ENCODE measurements at regions not wholly inside any gene's neighbourhood (a gene's known extent, or its start where the extent isn't known, plus 50 kb on each side); places are given as distances from the start of the nearest gene placed in this dataset.

GRCh38 chr3:137464341-137464740, 299.8 kb upstream of the SOX14 start:
- Histone ChIP-seq H3F3A (replicated peaks; ENCODE audit: insufficient read depth) (no peaks in the 10 kb centered on the region), H3K27me3 (ENCODE audit: insufficient read depth) (no peaks in the 10 kb centered on the region), H3K4me3 (ENCODE audit: low read depth in 2 of 2, low read length in 1 of 2) (no peak overlapping the region), H3K27ac (ENCODE audit: low read depth in 2 of 2, low read length in 1 of 2) (no peak overlapping the region), H3K4me1 (ENCODE audit: control insufficient read depth in 1 of 2, insufficient read depth in 2 of 2, low read depth in 1 of 2, low read length in 1 of 2) (no peaks in the 10 kb centered on the region), H3K4me2 (no peak overlapping the region), H4K20me1 (ENCODE audit: insufficient read depth) (no peaks in the 10 kb centered on the region), H3K79me2 (ENCODE audit: insufficient read depth) (no peaks in the 10 kb centered on the region), H2AFZ (ENCODE audit: low read depth) (no peak overlapping the region), H3K9ac (no peak overlapping the region), H3K9me2 (no peaks in the 10 kb centered on the region), H3K36me3 (replicated peaks in 1 of 2; ENCODE audit: control insufficient read depth in 1 of 2, insufficient read depth in 2 of 2, low read length in 1 of 2) (no peaks in the 10 kb centered on the region), H3K9me3 (no peaks in the 10 kb centered on the region)
- ChIA-PET POLR2A (no interaction called here), CTCF (no interaction called here)
- WGBS (ENCODE audit: low lambda C conversion rate), result 13% methylated on average over 4 of the region's 4 CpGs
- DNase-seq, result no peak
- no peak for TF ChIP-seq ELF1 (IDR thresholded peaks at IDR 0.05)

GRCh38 chr3:137468446-137468845, 295.7 kb upstream of the SOX14 start:
- H3K27me3 ChIP-seq (ENCODE audit: insufficient read depth), result no peaks in the 10 kb centered on the region
- H3K36me3 ChIP-seq (replicated peaks in 1 of 2; ENCODE audit: control insufficient read depth in 1 of 2, insufficient read depth in 2 of 2, low read length in 1 of 2), result no peaks in the 10 kb centered on the region
- no peak for DNase-seq
- no peaks in the 10 kb centered on the region for H3K79me2 ChIP-seq (ENCODE audit: insufficient read depth)
- no peaks in the 10 kb centered on the region for H3K9me2 ChIP-seq
- ChIA-PET POLR2A (no interaction called here), CTCF (no interaction called here)
- no peak overlapping the region for H3K4me3 ChIP-seq (ENCODE audit: low read depth in 2 of 2, low read length in 1 of 2)
- no peaks in the 10 kb centered on the region for H3K4me1 ChIP-seq (ENCODE audit: control insufficient read depth in 1 of 2, insufficient read depth in 2 of 2, low read depth in 1 of 2, low read length in 1 of 2)
- no peak overlapping the region for H3K9ac ChIP-seq
- TF ChIP-seq, protein P1, sequence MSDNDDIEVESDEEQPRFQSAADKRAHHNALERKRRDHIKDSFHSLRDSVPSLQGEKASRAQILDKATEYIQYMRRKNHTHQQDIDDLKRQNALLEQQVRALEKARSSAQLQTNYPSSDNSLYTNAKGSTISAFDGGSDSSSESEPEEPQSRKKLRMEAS (IDR thresholded peaks at IDR 0.05; ENCODE audit: low read depth), result no peak
- no peak for TF ChIP-seq RCOR1 (IDR thresholded peaks at IDR 0.05; ENCODE audit: low read length)
- no peak for TF ChIP-seq NRF1 (IDR thresholded peaks at IDR 0.05; ENCODE audit: low read depth, low read length)
- no peak for TF ChIP-seq SMC3 (IDR thresholded peaks at IDR 0.05; ENCODE audit: low read depth, low read length)
- TF ChIP-seq SIN3A (IDR thresholded peaks at IDR 0.05; ENCODE audit: borderline replicate concordance, low read depth, low read length), result no peak
- no peak for TF ChIP-seq RAD21 (IDR thresholded peaks at IDR 0.05; ENCODE audit: low read length)
- TF ChIP-seq, protein P2, sequence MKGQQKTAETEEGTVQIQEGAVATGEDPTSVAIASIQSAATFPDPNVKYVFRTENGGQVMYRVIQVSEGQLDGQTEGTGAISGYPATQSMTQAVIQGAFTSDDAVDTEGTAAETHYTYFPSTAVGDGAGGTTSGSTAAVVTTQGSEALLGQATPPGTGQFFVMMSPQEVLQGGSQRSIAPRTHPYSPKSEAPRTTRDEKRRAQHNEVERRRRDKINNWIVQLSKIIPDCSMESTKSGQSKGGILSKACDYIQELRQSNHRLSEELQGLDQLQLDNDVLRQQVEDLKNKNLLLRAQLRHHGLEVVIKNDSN (IDR thresholded peaks at IDR 0.05; ENCODE audit: borderline replicate concordance, low read depth), result no peak
- TF ChIP-seq EP300 (IDR thresholded peaks at IDR 0.05; ENCODE audit: borderline replicate concordance in 1 of 2, low read depth in 1 of 2, low read length in 1 of 2), result no peak
- no peaks in the 10 kb centered on the region for H3F3A ChIP-seq (replicated peaks; ENCODE audit: insufficient read depth)
- H3K9me3 ChIP-seq, result no peaks in the 10 kb centered on the region
- no peak overlapping the region for H3K27ac ChIP-seq (ENCODE audit: low read depth in 2 of 2, low read length in 1 of 2)
- no peak overlapping the region for H2AFZ ChIP-seq (ENCODE audit: low read depth)
- no peak overlapping the region for H3K4me2 ChIP-seq
- WGBS (ENCODE audit: low lambda C conversion rate), result 27% methylated on average over 7 of the region's 7 CpGs
- no peaks in the 10 kb centered on the region for H4K20me1 ChIP-seq (ENCODE audit: insufficient read depth)

DNA sequence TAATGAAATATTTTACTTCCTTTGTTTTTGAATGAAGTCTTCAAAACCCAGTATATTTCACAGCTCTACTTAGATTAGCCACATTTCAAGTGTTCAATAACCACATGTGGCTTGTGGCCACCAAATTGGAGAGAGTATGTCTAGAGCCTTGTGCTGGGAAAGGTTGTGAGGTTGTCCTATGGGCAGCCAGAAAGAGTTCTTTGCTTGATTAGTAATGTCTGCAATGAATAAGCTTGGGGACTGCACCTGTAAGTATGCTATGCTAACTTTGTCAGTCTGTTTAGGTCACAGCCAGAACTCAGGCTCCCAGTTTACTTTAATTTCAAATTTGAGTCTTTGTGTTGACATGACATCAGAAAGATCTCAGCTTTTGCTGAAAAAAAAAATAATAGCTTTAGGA, 294.9 kb upstream of the SOX14 start:
- Histone ChIP-seq H3K79me2 (ENCODE audit: insufficient read depth) (no peaks in the 10 kb centered on the region), H3K9me3 (no peaks in the 10 kb centered on the region), H3K27ac (ENCODE audit: low read depth in 2 of 2, low read length in 1 of 2) (no peak overlapping the region), H3K27me3 (ENCODE audit: insufficient read depth) (no peaks in the 10 kb centered on the region), H3K4me3 (ENCODE audit: low read depth in 2 of 2, low read length in 1 of 2) (no peak overlapping the region), H3K9me2 (no peaks in the 10 kb centered on the region), H3K9ac (no peak overlapping the region), H3K36me3 (replicated peaks in 1 of 2; ENCODE audit: control insufficient read depth in 1 of 2, insufficient read depth in 2 of 2, low read length in 1 of 2) (no peaks in the 10 kb centered on the region), H3K4me1 (ENCODE audit: control insufficient read depth in 1 of 2, insufficient read depth in 2 of 2, low read depth in 1 of 2, low read length in 1 of 2) (no peaks in the 10 kb centered on the region), H3K4me2 (no peak overlapping the region), H2AFZ (ENCODE audit: low read depth) (no peak overlapping the region), H4K20me1 (ENCODE audit: insufficient read depth) (no peaks in the 10 kb centered on the region), H3F3A (replicated peaks; ENCODE audit: insufficient read depth) (no peaks in the 10 kb centered on the region)
- ChIA-PET CTCF (interaction anchor here (1.0 kb wide), 1 partner anchor 31 kb away, joined by 3 read pairs; no protein-coding TSS in a partner anchor), POLR2A (no interaction called here)
- DNase-seq, result no peak
- TF ChIP-seq NRF1 (IDR thresholded peaks at IDR 0.05; ENCODE audit: low read depth, low read length) (no peak), POLR2AphosphoS5 (IDR thresholded peaks at IDR 0.05; ENCODE audit: low read depth, low read length) (no peak), CTCF (IDR thresholded peaks at IDR 0.05) (no peak), TAF1 (IDR thresholded peaks at IDR 0.05; ENCODE audit: borderline replicate concordance, low read depth, low read length) (no peak), TEAD4 (IDR thresholded peaks at IDR 0.05; ENCODE audit: borderline replicate concordance, insufficient read depth) (no peak), REST (IDR thresholded peaks at IDR 0.05; ENCODE audit: low read depth, low read length) (no peak)
- TF ChIP-seq, protein P1 (IDR thresholded peaks at IDR 0.05; ENCODE audit: low read depth), result no peak
- TF ChIP-seq, protein P3, sequence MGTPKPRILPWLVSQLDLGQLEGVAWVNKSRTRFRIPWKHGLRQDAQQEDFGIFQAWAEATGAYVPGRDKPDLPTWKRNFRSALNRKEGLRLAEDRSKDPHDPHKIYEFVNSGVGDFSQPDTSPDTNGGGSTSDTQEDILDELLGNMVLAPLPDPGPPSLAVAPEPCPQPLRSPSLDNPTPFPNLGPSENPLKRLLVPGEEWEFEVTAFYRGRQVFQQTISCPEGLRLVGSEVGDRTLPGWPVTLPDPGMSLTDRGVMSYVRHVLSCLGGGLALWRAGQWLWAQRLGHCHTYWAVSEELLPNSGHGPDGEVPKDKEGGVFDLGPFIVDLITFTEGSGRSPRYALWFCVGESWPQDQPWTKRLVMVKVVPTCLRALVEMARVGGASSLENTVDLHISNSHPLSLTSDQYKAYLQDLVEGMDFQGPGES (IDR thresholded peaks at IDR 0.05; ENCODE audit: low read depth, low read length), result no peak

Data from SK-N-SH (cell line).